ENCODE measurements at regions not wholly inside any gene's neighbourhood (a gene's known extent, or its start where the extent isn't known, plus 50 kb on each side); places are given as distances from the start of the nearest gene placed in this dataset.
"Not testable (repeated sequence)": the region's sequence is repeated elsewhere in the genome, so short reads cannot be mapped to it uniquely, and the experiment has no call there.

GRCh38 chrX:13482746-13483541 lies 86.5 kb upstream of the EGFL6 start:
- Histone ChIP-seq H2AFZ (ENCODE audit: low read depth) (no peak overlapping the region; the same call in 1 of the 2 replicates), H3K4me3 (ENCODE audit: low read depth in 2 of 2, low read length in 1 of 2) (no peak overlapping the region), H3K4me1 (ENCODE audit: control insufficient read depth in 1 of 2, insufficient read depth in 2 of 2, low read depth in 1 of 2, low read length in 1 of 2) (peaks cover 0 to 10% of the 10 kb centered on the region in 2 experiments; a peak in 3 of 4 replicates), H3K27me3 (ENCODE audit: insufficient read depth) (no peaks in the 10 kb centered on the region), H3F3A (replicated peaks; ENCODE audit: insufficient read depth) (peaks cover 22% of the 10 kb centered on the region), H3K9ac (no peak overlapping the region), H3K9me3 (no peaks in the 10 kb centered on the region), H3K9me2 (no peaks in the 10 kb centered on the region), H3K79me2 (ENCODE audit: insufficient read depth) (no peaks in the 10 kb centered on the region), H3K4me2 (no peak overlapping the region), H3K27ac (ENCODE audit: low read depth in 2 of 2, low read length in 1 of 2) (no peak overlapping the region), H3K36me3 (replicated peaks in 1 of 2; ENCODE audit: control insufficient read depth in 1 of 2, insufficient read depth in 2 of 2, low read length in 1 of 2) (no peaks in the 10 kb centered on the region), H4K20me1 (ENCODE audit: insufficient read depth) (no peaks in the 10 kb centered on the region)
- TF ChIP-seq EP300 (IDR thresholded peaks at IDR 0.05; ENCODE audit: borderline replicate concordance in 1 of 2, low read depth in 1 of 2, low read length in 1 of 2) (no peak), MAX (IDR thresholded peaks at IDR 0.05; ENCODE audit: low read depth) (no peak), TEAD4 (IDR thresholded peaks at IDR 0.05; ENCODE audit: borderline replicate concordance, insufficient read depth) (no peak), SMC3 (IDR thresholded peaks at IDR 0.05; ENCODE audit: low read depth, low read length) (no peak), RXRA (IDR thresholded peaks at IDR 0.05; ENCODE audit: borderline replicate concordance, low read depth) (no peak), RAD21 (IDR thresholded peaks at IDR 0.05; ENCODE audit: low read length) (no peak), TAF1 (IDR thresholded peaks at IDR 0.05; ENCODE audit: borderline replicate concordance, low read depth, low read length) (no peak), SIN3A (IDR thresholded peaks at IDR 0.05; ENCODE audit: borderline replicate concordance, low read depth, low read length) (no peak), EZH2phosphoT487 (IDR thresholded peaks at IDR 0.05; ENCODE audit: borderline replicate concordance, low read depth) (no peak), ZBTB33 (IDR thresholded peaks at IDR 0.05; ENCODE audit: borderline replicate concordance, low read depth) (no peak), MEF2A (IDR thresholded peaks at IDR 0.05; ENCODE audit: borderline replicate concordance, low read depth) (no peak)
- ChIA-PET CTCF (interaction anchor here (1.8 to 2.6 kb wide), 2 partner anchors 536 kb away, joined by 6 to 14 read pairs; no protein-coding TSS in a partner anchor), POLR2A (no interaction called here)
- 63% methylated on average over 9 of the region's 9 CpGs for WGBS (ENCODE audit: low lambda C conversion rate)
- no peak for DNase-seq

GRCh38 chrX:13480780-13481179 lies 88.6 kb upstream of the EGFL6 start:
- H3F3A ChIP-seq (replicated peaks; ENCODE audit: insufficient read depth); H2AFZ ChIP-seq (ENCODE audit: low read depth); H3K27ac ChIP-seq (ENCODE audit: low read depth in 2 of 2, low read length in 1 of 2); H3K4me1 ChIP-seq (ENCODE audit: control insufficient read depth in 1 of 2, insufficient read depth in 2 of 2, low read depth in 1 of 2, low read length in 1 of 2); H3K4me2 ChIP-seq; H3K36me3 ChIP-seq (replicated peaks in 1 of 2; ENCODE audit: control insufficient read depth in 1 of 2, insufficient read depth in 2 of 2, low read length in 1 of 2); H3K4me3 ChIP-seq (ENCODE audit: low read depth in 2 of 2, low read length in 1 of 2); H3K9ac ChIP-seq; POLR2A ChIA-PET; H3K9me3 ChIP-seq; DNase-seq; H3K79me2 ChIP-seq (ENCODE audit: insufficient read depth); H3K27me3 ChIP-seq (ENCODE audit: insufficient read depth); H3K9me2 ChIP-seq; H4K20me1 ChIP-seq (ENCODE audit: insufficient read depth): not testable (repeated sequence)
- CTCF ChIA-PET = interaction anchor here (0.9 kb wide), 1 partner anchor 534 kb away, joined by 3 read pairs; no protein-coding TSS in a partner anchor
- 68% methylated on average over 2 of the region's 2 CpGs for WGBS (ENCODE audit: low lambda C conversion rate)
